H1 (cell line): ENCODE measurements at regions not wholly inside any gene's neighbourhood (a gene's known extent, or its start where the extent isn't known, plus 50 kb on each side); places are given as distances from the start of the nearest gene placed in this dataset.

Source experiments
- CTCF ChIA-PET: fragments of 300-600 bp; sonication (Branson Sonifier 250); formaldehyde crosslinking; loops from one replicate; lab custom pipeline; 2021; ENCODE audit not compliant: partially characterized antibody; lab: Charles Lee
- POLR2A ChIA-PET: fragments of 300-600 bp; sonication (Branson Sonifier 250); formaldehyde crosslinking; loops from one replicate; lab custom pipeline; 2021; ENCODE audit warnings: inconsistent platforms; ENCODE audit not compliant: partially characterized antibody; lab: Charles Lee
- DNase-seq, 2 experiments: peaks; one replicate each; pipeline versions ENCODE4 v3.0.0 to v3.0.0-alpha.2; 2010 to 2022; ENCODE audit warnings: low spot score in 2 of 2, low read depth in 1 of 2, mixed read lengths in 1 of 2
- FAIRE-seq: peaks from 2 replicates; lab custom pipeline; 2011; peaks lifted over from hg19 to GRCh38; lab: Jason Lieb, UNC
- H2AFZ ChIP-seq: 2 replicates; pipeline ENCODE4 v1.8.1; 2012; ENCODE audit warnings: low read length, inconsistent platforms
- H2AK5ac ChIP-seq: 2 replicates; pipeline ENCODE4 v1.6.1; 2013; ENCODE audit warnings: low read depth, low read length
- H2BK120ac ChIP-seq: replicated peaks from 2 replicates; pipeline ENCODE3; 2013; ENCODE audit warnings: low read depth, low read length, inconsistent platforms
- H2BK12ac ChIP-seq: 2 replicates; pipeline ENCODE4 v1.6.1; 2013; ENCODE audit warnings: low read depth, low read length
- H2BK15ac ChIP-seq: 2 replicates; pipeline ENCODE4 v1.6.1; 2013; ENCODE audit warnings: low read length
- H2BK20ac ChIP-seq: 2 replicates; pipeline ENCODE4 v1.6.1; 2013; ENCODE audit warnings: low read length
- H2BK5ac ChIP-seq: 2 replicates; pipeline ENCODE4 v1.6.1; 2013; ENCODE audit warnings: low read depth, low read length
- H3K14ac ChIP-seq: 2 replicates; pipeline ENCODE4 v1.6.1; 2013; ENCODE audit warnings: inconsistent platforms; ENCODE audit not compliant: insufficient read length
- H3K18ac ChIP-seq: 2 replicates; pipeline ENCODE4 v1.6.1; 2013; ENCODE audit warnings: low read length; ENCODE audit errors: extremely low read depth
- H3K23ac ChIP-seq: 2 replicates; pipeline ENCODE4 v1.6.1; 2013; ENCODE audit warnings: inconsistent platforms; ENCODE audit not compliant: insufficient read length
- H3K23me2 ChIP-seq: 2 replicates; pipeline ENCODE4 v1.6.1; 2013; ENCODE audit warnings: low read depth, low read length
- H3K27ac ChIP-seq: 2 replicates; pipeline ENCODE4 v1.6.1; 2011; ENCODE audit warnings: low read depth, low read length, inconsistent platforms
- H3K27me3 ChIP-seq, 4 experiments: replicated peaks in 1 of 4; 1 replicate in 1 of 4; 2 replicates in 3 of 4; pipeline versions ENCODE4 v1.6.1 to v1.8.1; 2011 to 2013; ENCODE audit warnings: low read length in 3 of 4, mild to moderate bottlenecking in 3 of 4, inconsistent platforms in 2 of 4, mixed read lengths in 2 of 4, moderate library complexity in 1 of 4; ENCODE audit not compliant: control insufficient read depth in 3 of 4, insufficient read depth in 3 of 4; ENCODE audit errors: extremely low read depth in 1 of 4
- H3K36me3 ChIP-seq, 4 experiments: 2 replicates each; pipeline versions ENCODE4 v1.6.1 to v1.8.1; 2011 to 2013; ENCODE audit warnings: mild to moderate bottlenecking in 4 of 4, low read length in 3 of 4, moderate library complexity in 2 of 4, control low read depth in 1 of 4, inconsistent platforms in 1 of 4; ENCODE audit not compliant: insufficient read depth in 4 of 4, control insufficient read depth in 2 of 4
- H3K4ac ChIP-seq: replicated peaks from 2 replicates; pipeline ENCODE3; 2013; ENCODE audit warnings: low read length, low read depth, mixed read lengths, inconsistent platforms; ENCODE audit not compliant: insufficient read length
- H3K4me1 ChIP-seq, 4 experiments: replicated peaks in 1 of 4; 1 replicate in 1 of 4; 2 replicates in 3 of 4; pipeline versions ENCODE4 v1.6.1 to v1.8.1; 2011 to 2013; ENCODE audit warnings: low read length in 3 of 4, inconsistent platforms in 2 of 4, mixed read lengths in 1 of 4; ENCODE audit not compliant: insufficient read depth in 4 of 4, control insufficient read depth in 3 of 4
- H3K4me2 ChIP-seq, 2 experiments: 2 replicates each; pipeline versions ENCODE4 v1.6.1 to v1.8.1; 2011 to 2013; ENCODE audit warnings: low read depth in 2 of 2, low read length in 2 of 2, control low read depth in 1 of 2, inconsistent platforms in 1 of 2, mild to moderate bottlenecking in 1 of 2; ENCODE audit not compliant: insufficient read depth in 1 of 2
- H3K4me3 ChIP-seq, 4 experiments: fragments of 200-600, 300-600 bp in 1 of 4; sonication (generic), shearing (Covaris generic), sonication (Bioruptor Twin) in 1 of 4; 2 replicates each; pipeline versions ENCODE4 v1.5.1 to v1.8.1; 2011 to 2016; ENCODE audit warnings: low read length in 4 of 4, low read depth in 3 of 4, control low read depth in 2 of 4, inconsistent platforms in 2 of 4, mild to moderate bottlenecking in 2 of 4, mixed read lengths in 1 of 4, moderate library complexity in 1 of 4; ENCODE audit not compliant: insufficient read depth in 2 of 4; ENCODE audit errors: extremely low read depth in 1 of 4
- H3K56ac ChIP-seq: replicated peaks from 2 replicates; pipeline ENCODE3; 2013; ENCODE audit warnings: low read depth, mild to moderate bottlenecking, mixed read lengths, low read length, inconsistent platforms; ENCODE audit not compliant: insufficient read length
- H3K79me1 ChIP-seq: 2 replicates; pipeline ENCODE4 v1.6.1; 2013; ENCODE audit warnings: low read depth, low read length, control low read depth
- H3K79me2 ChIP-seq, 2 experiments: 2 replicates each; pipeline versions ENCODE4 v1.6.1 to v1.8.1; 2012 to 2013; ENCODE audit warnings: low read length in 2 of 2, mild to moderate bottlenecking in 2 of 2, inconsistent platforms in 1 of 2; ENCODE audit not compliant: insufficient read depth in 2 of 2, control insufficient read depth in 1 of 2
- H3K9ac ChIP-seq, 4 experiments: replicated peaks in 1 of 4; 1 replicate in 1 of 4; 2 replicates in 3 of 4; pipeline versions ENCODE4 v1.6.1 to v1.8.1; 2011 to 2013; ENCODE audit warnings: low read depth in 3 of 4, low read length in 3 of 4, control low read depth in 2 of 4, mild to moderate bottlenecking in 2 of 4, moderate library complexity in 2 of 4, inconsistent platforms in 1 of 4; ENCODE audit errors: extremely low read depth in 1 of 4
- H3K9me3 ChIP-seq, 2 experiments: 2 replicates each; pipeline versions ENCODE4 v1.6.1 to v1.8.1; 2012 to 2013; ENCODE audit warnings: mild to moderate bottlenecking in 2 of 2, moderate library complexity in 2 of 2, control low read depth in 1 of 2, inconsistent platforms in 1 of 2, low read depth in 1 of 2, low read length in 1 of 2, mixed read lengths in 1 of 2; ENCODE audit not compliant: insufficient read depth in 2 of 2
- H4K20me1 ChIP-seq, 2 experiments: replicated peaks in 1 of 2; 2 replicates each; pipeline versions ENCODE3 to v1.8.1; 2011 to 2013; ENCODE audit warnings: inconsistent platforms in 2 of 2, low read length in 2 of 2, mild to moderate bottlenecking in 1 of 2; ENCODE audit not compliant: insufficient read depth in 2 of 2, control insufficient read depth in 1 of 2
- H4K5ac ChIP-seq: 2 replicates; pipeline ENCODE4 v1.6.1; 2013; ENCODE audit warnings: low read length, low read depth, mixed read lengths, inconsistent platforms; ENCODE audit not compliant: insufficient read length
- H4K8ac ChIP-seq: 2 replicates; pipeline ENCODE4 v1.8.0; 2013; ENCODE audit warnings: mild to moderate bottlenecking, moderate library complexity, low read length, inconsistent platforms; ENCODE audit not compliant: insufficient read depth; ENCODE audit errors: extremely low read depth
- H4K91ac ChIP-seq: replicated peaks from 2 replicates; pipeline ENCODE3; 2013; ENCODE audit warnings: low read length, mixed read lengths, inconsistent platforms; ENCODE audit not compliant: insufficient read length
- CREB1 ChIP-seq: IDR thresholded peaks from 2 replicates; pipeline ENCODE4 v1.6.1; 2012; ENCODE audit warnings: inconsistent platforms
- EZH2 ChIP-seq: fragments of 200-600 bp; sonication (generic); IDR thresholded peaks from 2 replicates; pipeline ENCODE4 v1.7.1; 2012; ENCODE audit warnings: low read depth, mild to moderate bottlenecking, moderate library complexity, low read length, inconsistent platforms; ENCODE audit not compliant: severe bottlenecking
- GTF2F1 ChIP-seq: IDR thresholded peaks from 2 replicates; pipeline ENCODE4 v1.6.1; 2012; ENCODE audit warnings: low read depth, low read length, improper control_type of control experiment, borderline replicate concordance
- RFX5 ChIP-seq: IDR thresholded peaks from 2 replicates; pipeline ENCODE4 v1.6.1; 2011; ENCODE audit warnings: low read depth, low read length, improper control_type of control experiment, borderline replicate concordance
- SAP30 ChIP-seq: fragments of 300-600 bp; sonication (generic); IDR thresholded peaks from 2 replicates; pipeline ENCODE4 v1.7.1; 2012; ENCODE audit warnings: low read length, moderate library complexity, mild to moderate bottlenecking, inconsistent platforms; ENCODE audit not compliant: insufficient read depth, insufficient replicate concordance
- SP2 ChIP-seq: IDR thresholded peaks from 2 replicates; pipeline ENCODE4 v1.6.1; 2012; ENCODE audit warnings: mild to moderate bottlenecking, low read length, inconsistent platforms
- SRF ChIP-seq: IDR thresholded peaks from 2 replicates; pipeline ENCODE4 v1.6.1; 2011; ENCODE audit warnings: mild to moderate bottlenecking, low read depth, low read length, moderate library complexity
- TAF1 ChIP-seq: IDR thresholded peaks from 2 replicates; pipeline ENCODE4 v1.6.1; 2011; ENCODE audit warnings: mild to moderate bottlenecking, low read depth, low read length
- TAF7 ChIP-seq: optimal IDR thresholded peaks from 2 replicates; pipeline ENCODE3; 2011; ENCODE audit warnings: low read depth, mild to moderate bottlenecking, inconsistent platforms, low read length, moderate library complexity, borderline replicate concordance
- USF2 ChIP-seq: IDR thresholded peaks from 2 replicates; pipeline ENCODE4 v1.6.1; 2011; ENCODE audit warnings: low read length, improper control_type of control experiment
- WGBS, 2 experiments: shearing (Covaris generic) in 1 of 2; methylation state at CpG; one replicate each; pipeline versions ENCODE4 v1.1.6 to v1.1.7; 2013 to 2015; ENCODE audit warnings: low lambda C conversion rate in 2 of 2, mixed read lengths in 2 of 2, inconsistent platforms in 1 of 2, low coverage in 1 of 2, missing lambda C conversion rate in 1 of 2; ENCODE audit not compliant: insufficient replicate concordance in 2 of 2, insufficient coverage in 1 of 2, insufficient read length in 1 of 2; ENCODE audit errors: extremely low coverage in 1 of 2, missing lambda C conversion rate in 1 of 2; 5-methylcytosine and 5-hydroxymethylcytosine counted together

GRCh38 chr12:22990501-22990900 is 365.5 kb downstream of the ETNK1 start:
- no peak overlapping the region for H2BK5ac ChIP-seq
- H3K27me3 ChIP-seq = no peaks in the 10 kb centered on the region
- no peak overlapping the region for H3K4me3 ChIP-seq
- H3K4me1 ChIP-seq = peaks cover 6 to 11% (median 9%) of the 10 kb centered on the region in 4 experiments; a peak in 4 of 7 replicates
- H3K79me2 ChIP-seq = no peaks in the 10 kb centered on the region
- no peak overlapping the region for H3K18ac ChIP-seq
- H2BK120ac ChIP-seq = no peak overlapping the region
- no peak overlapping the region for H2AFZ ChIP-seq
- H3K56ac ChIP-seq = no peak overlapping the region
- no peaks in the 10 kb centered on the region for H3K9me3 ChIP-seq
- no peaks in the 10 kb centered on the region for H3K23me2 ChIP-seq
- H3K79me1 ChIP-seq = no peaks in the 10 kb centered on the region
- ChIA-PET POLR2A (no interaction called here), CTCF (interaction anchor here (1.2 kb wide), 1 partner anchor 64 kb away, joined by 4 read pairs; no protein-coding TSS in a partner anchor)
- H3K14ac ChIP-seq = no peak overlapping the region
- TF ChIP-seq CREB1 = no peak
- no peak for TF ChIP-seq SRF
- no peak for TF ChIP-seq USF2
- TF ChIP-seq TAF1 = no peak
- TF ChIP-seq SP2 = no peak
- no peak for TF ChIP-seq TAF7
- no peak for TF ChIP-seq RFX5
- TF ChIP-seq GTF2F1 = no peak
- no peak for TF ChIP-seq SAP30
- no peak for TF ChIP-seq EZH2
- no peak overlapping the region for H3K27ac ChIP-seq
- H3K23ac ChIP-seq = no peak overlapping the region
- H4K91ac ChIP-seq = no peak overlapping the region
- no peak overlapping the region for H4K5ac ChIP-seq
- no peak for FAIRE-seq
- no peak overlapping the region for H3K4ac ChIP-seq
- H4K20me1 ChIP-seq = no peaks in the 10 kb centered on the region
- no peak overlapping the region for H2BK12ac ChIP-seq
- WGBS, 2 experiments = 83% methylated on average over 1 of the region's 1 CpG; no CpG with 5 or more reads in 1 of the 2 experiments
- no peak overlapping the region for H2AK5ac ChIP-seq
- no peak overlapping the region for H2BK15ac ChIP-seq
- no peak overlapping the region for H2BK20ac ChIP-seq
- no peak overlapping the region for H4K8ac ChIP-seq
- H3K36me3 ChIP-seq = no peaks in the 10 kb centered on the region
- H3K4me2 ChIP-seq = no peak overlapping the region
- no peak for DNase-seq
- H3K9ac ChIP-seq = no peak overlapping the region
